SU-DHL-6 (cell line): ENCODE measurements at regions not wholly inside any gene's neighbourhood (a gene's known extent, or its start where the extent isn't known, plus 50 kb on each side); places are given as distances from the start of the nearest gene placed in this dataset.
A peak's percentile ranks its signal among the peaks of the same experiment; 100 is the strongest.

Source experiments
- H2AFZ ChIP-seq: fragments of 200-600 bp; sonication (generic); 2 replicates; pipeline ENCODE4 v1.6.1; 2014; ENCODE audit warnings: low read depth, mild to moderate bottlenecking, moderate library complexity, mixed read lengths, antibody characterized with exemption, low read length; ENCODE audit not compliant: severe bottlenecking
- H3F3A ChIP-seq: fragments of 200-600 bp; shearing (Covaris generic); 2 replicates; pipeline ENCODE4 v1.6.0; 2016; ENCODE audit warnings: antibody characterized with exemption, mild to moderate bottlenecking; ENCODE audit not compliant: insufficient read depth
- H3K27ac ChIP-seq: fragments of 200-600 bp; sonication (generic); 2 replicates; pipeline ENCODE4 v1.5.1; 2016; ENCODE audit warnings: low read depth, mild to moderate bottlenecking, low read length, moderate library complexity, mixed read lengths
- H3K27me3 ChIP-seq: fragments of 200-600 bp; sonication (generic), shearing (Covaris generic); 2 replicates; pipeline ENCODE4 v1.6.0; 2014; ENCODE audit warnings: mild to moderate bottlenecking, low read length
- H3K36me3 ChIP-seq: fragments of 200-600 bp; sonication (generic); 2 replicates; pipeline ENCODE4 v1.6.1; 2014; ENCODE audit warnings: mild to moderate bottlenecking, low read length, mixed read lengths
- H3K4me2 ChIP-seq: fragments of 300-600, 200-600 bp; shearing (Covaris generic), sonication (generic); 2 replicates; pipeline ENCODE4 v1.6.0; 2014; ENCODE audit warnings: low read length, low read depth, mild to moderate bottlenecking; ENCODE audit not compliant: poor library complexity, severe bottlenecking
- H3K4me3 ChIP-seq: fragments of 200-600 bp; sonication (generic); 2 replicates; pipeline ENCODE4 v1.5.1; 2014; ENCODE audit warnings: antibody characterized with exemption, low read length, mild to moderate bottlenecking, mixed read lengths; ENCODE audit not compliant: insufficient read depth, poor library complexity, severe bottlenecking
- H3K79me2 ChIP-seq: fragments of 200-600 bp; sonication (generic); 2 replicates; pipeline ENCODE4 v1.6.1; 2014; ENCODE audit warnings: mild to moderate bottlenecking, low read length, moderate library complexity; ENCODE audit not compliant: insufficient read depth
- H3K9ac ChIP-seq: fragments of 200-600 bp; sonication (generic); 2 replicates; pipeline ENCODE4 v1.7.0; 2014; ENCODE audit warnings: mild to moderate bottlenecking, low read length
- H3K9me2 ChIP-seq: fragments of 200-600 bp; sonication (generic); replicated peaks from 2 replicates; pipeline ENCODE4 v1.6.1; 2014; ENCODE audit warnings: low read length; ENCODE audit not compliant: insufficient read depth
- H3K9me3 ChIP-seq: fragments of 200-600 bp; sonication (generic); 2 replicates; pipeline ENCODE4 v1.6.1; 2014; ENCODE audit warnings: low read length, mixed read lengths; ENCODE audit not compliant: insufficient read depth
- H4K20me1 ChIP-seq: fragments of 200-600 bp; sonication (generic); 2 replicates; pipeline ENCODE4 v1.6.1; 2014; ENCODE audit warnings: low read depth, mild to moderate bottlenecking, antibody characterized with exemption, low read length, moderate library complexity, mixed read lengths
- EZH2phosphoT487 ChIP-seq: fragments of 200-600 bp; sonication (generic), shearing (Covaris generic); conservative IDR thresholded peaks from 2 replicates; pipeline ENCODE4 v1.6.1; 2018; ENCODE audit warnings: mild to moderate bottlenecking, antibody characterized with exemption, low read length, moderate library complexity, mixed read lengths
- TF ChIP-seq, protein P1 (sequence below): fragments of 200-600 bp; sonication (generic); IDR thresholded peaks from one replicate; pipeline ENCODE4 v1.5.1; 2017; ENCODE audit warnings: antibody characterized with exemption, mild to moderate bottlenecking, low read length, moderate library complexity; ENCODE audit not compliant: insufficient read depth, poor library complexity, severe bottlenecking

GRCh38 chr2:6423944-6424343, 441.8 kb downstream of the CMPK2 start:
- H3K4me2 ChIP-seq = no peak overlapping the region
- H3K27ac ChIP-seq = no peak overlapping the region
- TF ChIP-seq EZH2phosphoT487 = no peak
- TF ChIP-seq, protein P1, sequence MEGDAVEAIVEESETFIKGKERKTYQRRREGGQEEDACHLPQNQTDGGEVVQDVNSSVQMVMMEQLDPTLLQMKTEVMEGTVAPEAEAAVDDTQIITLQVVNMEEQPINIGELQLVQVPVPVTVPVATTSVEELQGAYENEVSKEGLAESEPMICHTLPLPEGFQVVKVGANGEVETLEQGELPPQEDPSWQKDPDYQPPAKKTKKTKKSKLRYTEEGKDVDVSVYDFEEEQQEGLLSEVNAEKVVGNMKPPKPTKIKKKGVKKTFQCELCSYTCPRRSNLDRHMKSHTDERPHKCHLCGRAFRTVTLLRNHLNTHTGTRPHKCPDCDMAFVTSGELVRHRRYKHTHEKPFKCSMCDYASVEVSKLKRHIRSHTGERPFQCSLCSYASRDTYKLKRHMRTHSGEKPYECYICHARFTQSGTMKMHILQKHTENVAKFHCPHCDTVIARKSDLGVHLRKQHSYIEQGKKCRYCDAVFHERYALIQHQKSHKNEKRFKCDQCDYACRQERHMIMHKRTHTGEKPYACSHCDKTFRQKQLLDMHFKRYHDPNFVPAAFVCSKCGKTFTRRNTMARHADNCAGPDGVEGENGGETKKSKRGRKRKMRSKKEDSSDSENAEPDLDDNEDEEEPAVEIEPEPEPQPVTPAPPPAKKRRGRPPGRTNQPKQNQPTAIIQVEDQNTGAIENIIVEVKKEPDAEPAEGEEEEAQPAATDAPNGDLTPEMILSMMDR = no peak
- H3K79me2 ChIP-seq = no peaks in the 10 kb centered on the region
- H2AFZ ChIP-seq = peak overlapping the region; percentile 21
- no peak overlapping the region for H3K4me3 ChIP-seq
- no peak overlapping the region for H3K9ac ChIP-seq
- H3F3A ChIP-seq = no peaks in the 10 kb centered on the region
- no peaks in the 10 kb centered on the region for H3K36me3 ChIP-seq
- no peaks in the 10 kb centered on the region for H3K9me2 ChIP-seq
- no peaks in the 10 kb centered on the region for H3K27me3 ChIP-seq
- H4K20me1 ChIP-seq = no peaks in the 10 kb centered on the region
- H3K9me3 ChIP-seq = no peaks in the 10 kb centered on the region

DNA sequence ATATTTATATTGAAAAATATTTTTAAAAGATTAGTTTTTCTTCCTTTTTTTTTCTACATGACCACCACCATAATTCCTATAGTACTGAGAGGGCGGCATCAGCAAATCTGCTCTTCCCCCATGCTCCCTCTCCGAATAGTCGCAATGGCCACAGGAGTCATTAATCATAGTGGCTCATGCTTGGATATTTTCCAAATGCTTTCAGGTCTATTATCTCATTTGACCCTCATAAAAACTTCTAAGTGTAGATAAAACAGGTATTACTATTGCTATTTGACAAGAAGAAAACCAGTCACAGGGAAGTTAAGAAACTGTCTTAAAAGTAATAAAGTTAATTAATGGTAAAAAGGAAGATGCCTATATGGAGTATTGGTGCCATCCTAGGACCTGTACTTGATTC, 440.7 kb downstream of the CMPK2 start:
- Histone ChIP-seq H3K4me2 (no peak overlapping the region), H4K20me1 (no peaks in the 10 kb centered on the region)
- TF ChIP-seq, protein P1 = no peak
- no peak for TF ChIP-seq EZH2phosphoT487

DNA sequence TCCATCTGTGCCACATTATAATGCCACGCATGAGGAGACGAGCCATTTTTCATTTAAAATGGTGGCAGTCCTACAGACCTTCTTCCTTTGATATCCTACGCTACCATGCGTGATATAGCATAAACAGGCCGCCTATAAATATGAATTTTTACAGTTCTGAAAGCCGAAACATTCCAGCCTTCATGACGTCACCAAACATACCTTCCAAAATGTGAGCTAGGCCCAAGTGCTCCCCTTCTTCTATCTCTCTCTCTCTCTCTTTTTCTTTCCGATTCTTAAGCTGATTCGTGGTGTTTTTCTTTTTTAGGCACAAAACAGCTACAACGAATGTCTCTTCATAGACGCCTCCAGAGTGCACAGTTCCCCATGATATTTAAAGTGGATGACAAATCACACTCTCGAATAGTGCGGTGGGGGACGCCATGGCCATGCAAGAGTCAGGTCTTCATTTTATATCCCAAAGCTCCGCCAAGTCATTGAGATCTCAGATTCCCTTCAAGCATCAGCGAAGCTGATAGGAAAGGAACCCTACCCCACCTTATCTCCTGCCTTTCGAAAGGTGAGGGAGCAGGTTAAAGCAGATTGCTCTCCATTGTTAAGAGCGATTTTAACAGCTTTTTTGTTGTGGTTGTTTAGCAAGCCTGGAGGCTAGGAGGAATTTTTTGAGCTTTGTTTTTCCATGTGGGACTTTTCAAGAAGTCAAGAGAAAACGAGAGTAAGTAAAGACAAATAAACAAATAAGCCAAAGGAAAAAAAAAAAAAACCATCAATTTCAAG, 436.3 kb downstream of the CMPK2 start:
- Histone ChIP-seq H3K4me2 (no peak overlapping the region), H3K9me3 (no peaks in the 10 kb centered on the region), H3K4me3 (no peak overlapping the region), H2AFZ (no peak overlapping the region), H3K9me2 (no peaks in the 10 kb centered on the region), H3K27ac (no peak overlapping the region), H3K27me3 (no peaks in the 10 kb centered on the region), H4K20me1 (no peaks in the 10 kb centered on the region), H3K79me2 (no peaks in the 10 kb centered on the region), H3F3A (no peaks in the 10 kb centered on the region), H3K36me3 (no peaks in the 10 kb centered on the region), H3K9ac (no peak overlapping the region)
- TF ChIP-seq EZH2phosphoT487 = no peak
- TF ChIP-seq, protein P1 = no peak

More for the DNA sequence above, 440.7 kb downstream of the CMPK2 start:
- no peak overlapping the region for H3K4me3 ChIP-seq
- no peaks in the 10 kb centered on the region for H3K9me3 ChIP-seq
- no peak overlapping the region for H2AFZ ChIP-seq
- no peak overlapping the region for H3K9ac ChIP-seq
- no peaks in the 10 kb centered on the region for H3K27me3 ChIP-seq
- no peaks in the 10 kb centered on the region for H3K36me3 ChIP-seq
- H3K79me2 ChIP-seq = no peaks in the 10 kb centered on the region
- H3K9me2 ChIP-seq = no peaks in the 10 kb centered on the region
- H3F3A ChIP-seq = no peaks in the 10 kb centered on the region
- no peak overlapping the region for H3K27ac ChIP-seq
